Karpas-422 (cell line): ENCODE measurements at regions not wholly inside any gene's neighbourhood (a gene's known extent, or its start where the extent isn't known, plus 50 kb on each side); places are given as distances from the start of the nearest gene placed in this dataset.
A peak's percentile ranks its signal among the peaks of the same experiment; 100 is the strongest.
"Not testable (repeated sequence)": the region's sequence is repeated elsewhere in the genome, so short reads cannot be mapped to it uniquely, and the experiment has no call there.

Experiments
- DNase-seq: peaks from one replicate; pipeline ENCODE4 v3.0.0-alpha.2; 2015
- H2AFZ ChIP-seq: fragments of 200-600 bp; sonication (generic); 2 replicates; pipeline ENCODE4 v1.6.1; 2014; ENCODE audit warnings: antibody characterized with exemption, low read length, mixed read lengths
- H3K27ac ChIP-seq: fragments of 200-600 bp; sonication (generic); 2 replicates; pipeline ENCODE4 v1.5.1; 2014; ENCODE audit warnings: mild to moderate bottlenecking, low read length, moderate library complexity
- H3K27me3 ChIP-seq: fragments of 200-600 bp; sonication (generic); 2 replicates; pipeline ENCODE4 v1.6.1; 2014; ENCODE audit warnings: low read length, mixed read lengths
- H3K36me3 ChIP-seq: fragments of 200-600 bp; sonication (generic); 2 replicates; pipeline ENCODE4 v1.6.1; 2014; ENCODE audit warnings: low read length, mixed read lengths; ENCODE audit not compliant: insufficient read depth
- H3K4me1 ChIP-seq: fragments of 200-600 bp; sonication (generic); 2 replicates; pipeline ENCODE4 v1.6.1; 2014; ENCODE audit warnings: mild to moderate bottlenecking, low read length, mixed read lengths
- H3K4me2 ChIP-seq: fragments of 200-600 bp; sonication (generic); 2 replicates; pipeline ENCODE4 v1.6.1; 2014; ENCODE audit warnings: low read length, low read depth, mild to moderate bottlenecking; ENCODE audit not compliant: poor library complexity, severe bottlenecking
- H3K4me3 ChIP-seq: fragments of 200-600 bp; sonication (generic); 2 replicates; pipeline ENCODE4 v1.5.1; 2014; ENCODE audit warnings: mild to moderate bottlenecking, antibody characterized with exemption, low read length, mixed read lengths
- H3K79me2 ChIP-seq: fragments of 200-600 bp; sonication (generic); 2 replicates; pipeline ENCODE4 v1.6.1; 2014; ENCODE audit warnings: mild to moderate bottlenecking, low read length, mixed read lengths
- H3K9ac ChIP-seq: fragments of 200-600 bp; sonication (generic); 2 replicates; pipeline ENCODE4 v1.6.0; 2014; ENCODE audit warnings: low read length
- H3K9me2 ChIP-seq: fragments of 200-600 bp; sonication (generic), shearing (Covaris generic); replicated peaks from 2 replicates; pipeline ENCODE4 v1.6.0; 2014; ENCODE audit warnings: mild to moderate bottlenecking, low read length, moderate library complexity; ENCODE audit not compliant: insufficient read depth
- H3K9me3 ChIP-seq: fragments of 300-700, 200-600 bp; sonication (generic); 2 replicates; pipeline ENCODE4 v1.6.1; 2014; ENCODE audit warnings: low read length, mixed read lengths
- H4K20me1 ChIP-seq: fragments of 200-600 bp; sonication (generic); 2 replicates; pipeline ENCODE4 v1.6.1; 2014; ENCODE audit warnings: mild to moderate bottlenecking, antibody characterized with exemption, low read length, low read depth; ENCODE audit not compliant: insufficient read depth

DNA sequence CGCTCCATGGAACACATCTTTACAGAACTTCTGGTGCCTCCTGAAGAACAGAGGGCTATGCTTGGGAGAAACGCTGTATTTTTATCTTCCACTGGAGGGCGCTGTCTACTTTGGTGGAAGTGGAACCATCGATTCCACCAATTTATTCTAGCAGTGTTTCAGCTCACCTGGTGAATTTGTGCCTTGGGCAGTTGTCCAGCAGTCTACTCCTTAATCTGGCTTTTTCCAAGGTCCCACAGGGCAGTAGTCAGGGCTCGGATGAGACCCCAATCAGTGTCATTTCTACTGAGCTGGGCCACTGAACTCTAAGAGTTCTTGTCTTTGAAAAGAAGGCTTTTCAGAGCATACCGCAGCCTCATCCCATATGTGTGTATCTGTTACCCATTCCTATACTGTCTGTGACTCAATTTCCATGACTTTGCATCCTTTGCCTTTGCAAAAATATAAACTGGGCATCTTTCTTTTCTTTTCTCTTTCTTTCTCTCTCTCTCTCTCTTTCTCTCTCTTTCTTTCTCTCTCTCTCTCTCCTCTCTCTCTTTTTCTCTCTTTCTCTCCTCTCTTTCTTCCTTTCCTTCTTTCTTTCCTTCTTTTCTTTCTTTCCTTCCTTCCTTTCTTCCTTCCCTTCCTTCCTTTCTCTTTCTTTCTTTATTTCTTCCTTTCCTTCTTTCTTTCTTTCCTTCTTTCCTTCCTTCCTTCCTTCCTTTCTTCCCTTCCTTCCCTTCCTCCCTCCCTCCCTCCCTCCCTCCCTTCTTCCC is 138.4 kb upstream of the ZNF618 start:
- no peak overlapping the region for H3K4me2 ChIP-seq
- no peaks in the 10 kb centered on the region for H3K4me1 ChIP-seq
- no peaks in the 10 kb centered on the region for H4K20me1 ChIP-seq
- no peaks in the 10 kb centered on the region for H3K9me3 ChIP-seq
- H2AFZ ChIP-seq = no peak overlapping the region
- no peaks in the 10 kb centered on the region for H3K79me2 ChIP-seq
- no peaks in the 10 kb centered on the region for H3K36me3 ChIP-seq
- H3K4me3 ChIP-seq = no peak overlapping the region
- no peaks in the 10 kb centered on the region for H3K27me3 ChIP-seq
- no peaks in the 10 kb centered on the region for H3K9me2 ChIP-seq
- peak; percentile 87 for DNase-seq
- no peak overlapping the region for H3K27ac ChIP-seq
- no peak overlapping the region for H3K9ac ChIP-seq

DNA sequence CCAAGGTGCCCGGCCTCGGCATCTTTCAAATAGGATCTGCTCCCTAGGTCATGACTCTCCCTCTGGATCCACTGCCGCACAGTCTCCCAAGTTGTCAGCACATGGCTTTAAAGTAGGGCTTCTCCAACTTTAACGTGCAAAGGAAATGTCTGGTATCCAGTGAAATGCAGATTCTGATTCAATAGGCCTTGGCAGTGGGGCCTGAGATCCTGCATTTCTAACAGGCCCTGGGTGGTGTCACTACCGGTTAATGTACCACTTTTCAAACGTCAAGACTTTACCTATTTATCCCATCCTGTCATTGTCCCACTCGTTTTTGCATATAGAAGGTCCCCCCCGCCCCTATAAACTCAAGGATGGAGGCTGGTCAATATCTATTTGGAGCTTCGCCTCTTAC is 137.6 kb upstream of the ZNF618 start:
- H3K27ac ChIP-seq = no peak overlapping the region
- H3K9ac ChIP-seq = no peak overlapping the region
- no peaks in the 10 kb centered on the region for H3K27me3 ChIP-seq
- no peak for DNase-seq
- H2AFZ ChIP-seq = no peak overlapping the region
- H3K36me3 ChIP-seq = no peaks in the 10 kb centered on the region
- no peaks in the 10 kb centered on the region for H4K20me1 ChIP-seq
- H3K4me3 ChIP-seq = no peak overlapping the region
- H3K4me2 ChIP-seq = no peak overlapping the region
- H3K79me2 ChIP-seq = no peaks in the 10 kb centered on the region
- H3K4me1 ChIP-seq = no peaks in the 10 kb centered on the region
- no peaks in the 10 kb centered on the region for H3K9me3 ChIP-seq
- no peaks in the 10 kb centered on the region for H3K9me2 ChIP-seq

DNA sequence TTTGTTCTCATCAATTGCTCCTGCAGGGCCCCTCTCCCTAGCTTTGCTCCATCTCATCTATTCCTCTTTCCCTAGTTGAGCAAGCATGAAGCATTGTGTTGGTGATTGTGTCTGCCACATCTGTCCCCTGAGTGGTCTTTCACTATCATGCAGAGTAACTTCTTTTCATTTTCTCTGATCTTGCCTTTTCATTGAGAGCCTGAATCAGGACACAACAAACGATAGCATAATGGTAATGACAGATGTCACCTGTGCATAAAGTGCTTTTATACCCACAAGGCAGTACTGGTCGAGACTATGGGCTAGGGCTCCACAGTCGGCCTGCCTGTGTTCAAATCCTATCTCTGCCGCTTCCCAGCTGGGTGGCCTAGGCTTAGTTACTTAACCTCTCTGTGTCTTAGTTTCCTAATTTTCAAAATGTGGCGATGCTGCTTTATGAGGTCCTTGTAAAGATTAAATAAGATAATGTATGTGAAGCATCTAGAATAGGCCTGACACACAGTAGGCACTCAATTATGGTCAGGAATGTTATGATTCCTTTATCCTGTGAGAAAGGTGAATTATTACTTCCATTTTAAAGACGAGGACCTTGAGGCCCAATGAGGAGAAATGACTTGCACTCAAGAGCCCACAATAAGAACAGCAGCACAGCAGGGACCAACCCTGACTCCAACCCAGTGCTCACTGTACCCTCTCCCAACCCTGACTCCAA is 137.1 kb upstream of the ZNF618 start:
- Histone ChIP-seq H3K9ac (no peak overlapping the region), H2AFZ (no peak overlapping the region)

DNA sequence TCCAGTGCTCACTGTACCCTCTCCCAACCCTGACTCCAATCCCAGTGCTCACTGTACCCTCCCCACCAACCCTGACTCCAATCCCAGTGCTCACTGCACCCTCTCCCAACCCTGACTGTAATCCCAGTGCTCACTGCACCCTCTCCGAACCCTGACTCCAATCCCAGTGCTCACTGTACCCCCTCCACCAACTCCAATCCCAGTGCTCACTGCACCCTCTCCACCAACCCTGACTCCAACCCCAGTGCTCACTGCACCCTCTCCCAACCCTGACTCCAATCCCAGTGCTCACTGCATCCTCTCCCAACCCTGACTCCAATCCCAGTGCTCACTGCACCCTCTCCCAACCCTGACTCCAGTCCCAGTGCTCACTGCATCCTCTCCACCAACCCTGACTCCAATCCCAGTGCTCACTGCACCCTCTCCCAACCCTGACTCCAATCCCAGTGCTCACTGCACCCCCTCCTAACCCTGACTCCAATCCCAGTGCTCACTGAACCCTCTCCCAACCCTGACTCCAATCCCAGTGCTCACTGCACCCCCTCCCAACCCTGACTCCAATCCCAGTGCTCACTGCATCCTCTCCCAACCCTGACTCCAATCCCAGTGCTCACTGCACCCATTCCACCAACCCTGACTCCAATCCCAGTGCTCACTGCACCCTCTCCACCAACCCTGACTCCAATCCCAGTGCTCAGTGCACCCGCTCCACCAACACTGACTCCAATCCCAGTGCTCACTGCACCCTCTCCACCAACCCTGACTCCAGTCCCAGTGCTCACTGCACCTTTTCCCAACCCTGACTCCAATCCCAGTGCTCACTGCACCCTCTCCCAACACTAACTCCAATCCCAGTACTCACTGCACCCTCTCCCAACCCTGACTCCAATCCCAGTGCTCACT is 136.3 kb upstream of the ZNF618 start:
- not testable (repeated sequence) for H3K9me3 ChIP-seq, H3K36me3 ChIP-seq, DNase-seq, H2AFZ ChIP-seq, H3K79me2 ChIP-seq, H3K4me1 ChIP-seq, H3K27ac ChIP-seq, H3K9ac ChIP-seq, H4K20me1 ChIP-seq, H3K4me2 ChIP-seq, H3K4me3 ChIP-seq, H3K9me2 ChIP-seq, H3K27me3 ChIP-seq

More for the DNA sequence above, 137.1 kb upstream of the ZNF618 start:
- Histone ChIP-seq H3K79me2 (no peaks in the 10 kb centered on the region), H4K20me1 (no peaks in the 10 kb centered on the region), H3K9me3 (no peaks in the 10 kb centered on the region), H3K4me1 (no peaks in the 10 kb centered on the region), H3K4me2 (no peak overlapping the region), H3K27ac (no peak overlapping the region), H3K27me3 (no peaks in the 10 kb centered on the region), H3K36me3 (no peaks in the 10 kb centered on the region), H3K4me3 (no peak overlapping the region), H3K9me2 (no peaks in the 10 kb centered on the region)
- peak; percentile 47 for DNase-seq

DNA sequence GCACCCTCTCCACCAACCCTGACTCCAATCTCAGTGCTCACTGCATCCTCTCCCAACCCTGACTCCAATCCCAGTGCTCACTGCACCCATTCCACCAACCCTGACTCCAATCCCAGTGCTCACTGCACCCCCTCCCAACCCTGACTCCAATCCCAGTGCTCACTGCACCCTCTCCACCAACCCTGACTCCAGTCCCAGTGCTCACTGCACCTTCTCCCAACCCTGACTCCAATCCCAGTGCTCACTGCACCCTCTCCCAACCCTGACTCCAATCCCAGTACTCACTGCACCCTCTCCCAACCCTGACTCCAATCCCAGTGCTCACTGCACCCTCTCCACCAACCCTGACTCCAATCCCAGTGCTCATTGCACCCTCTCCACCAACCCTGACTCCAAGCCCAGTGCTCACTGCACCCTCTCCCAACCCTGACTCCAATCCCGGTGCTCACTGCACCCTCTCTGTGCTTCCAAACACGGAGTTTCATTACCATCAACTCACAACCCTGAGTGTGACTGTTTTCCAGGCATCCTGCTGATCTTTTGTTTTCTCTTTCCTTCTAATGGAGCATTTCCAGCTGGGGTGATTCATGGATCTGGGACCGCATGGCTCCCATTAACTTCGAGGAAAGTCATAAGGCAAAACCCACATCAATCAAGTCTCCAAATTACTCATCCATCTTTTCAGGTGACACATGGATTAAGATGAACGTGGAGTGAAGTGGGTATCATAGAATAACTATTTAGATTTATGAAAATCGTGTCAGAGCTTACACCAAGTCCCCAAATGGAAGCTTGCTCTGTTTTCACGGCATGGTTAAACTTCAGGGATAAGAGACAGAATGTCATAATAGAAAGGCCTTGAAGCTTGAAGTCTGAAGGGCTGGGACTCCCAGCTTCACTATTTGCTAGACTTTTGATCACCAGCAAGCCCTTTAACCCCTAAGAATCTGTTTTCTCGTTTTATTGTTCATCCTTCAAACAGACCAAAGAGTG is 135.3 kb upstream of the ZNF618 start:
- H2AFZ ChIP-seq, H3K9ac ChIP-seq, H3K79me2 ChIP-seq, H3K4me2 ChIP-seq, H3K36me3 ChIP-seq, H3K9me2 ChIP-seq, H3K27ac ChIP-seq, H3K4me3 ChIP-seq, H3K9me3 ChIP-seq, DNase-seq, H4K20me1 ChIP-seq, H3K27me3 ChIP-seq, H3K4me1 ChIP-seq: not testable (repeated sequence)

DNA sequence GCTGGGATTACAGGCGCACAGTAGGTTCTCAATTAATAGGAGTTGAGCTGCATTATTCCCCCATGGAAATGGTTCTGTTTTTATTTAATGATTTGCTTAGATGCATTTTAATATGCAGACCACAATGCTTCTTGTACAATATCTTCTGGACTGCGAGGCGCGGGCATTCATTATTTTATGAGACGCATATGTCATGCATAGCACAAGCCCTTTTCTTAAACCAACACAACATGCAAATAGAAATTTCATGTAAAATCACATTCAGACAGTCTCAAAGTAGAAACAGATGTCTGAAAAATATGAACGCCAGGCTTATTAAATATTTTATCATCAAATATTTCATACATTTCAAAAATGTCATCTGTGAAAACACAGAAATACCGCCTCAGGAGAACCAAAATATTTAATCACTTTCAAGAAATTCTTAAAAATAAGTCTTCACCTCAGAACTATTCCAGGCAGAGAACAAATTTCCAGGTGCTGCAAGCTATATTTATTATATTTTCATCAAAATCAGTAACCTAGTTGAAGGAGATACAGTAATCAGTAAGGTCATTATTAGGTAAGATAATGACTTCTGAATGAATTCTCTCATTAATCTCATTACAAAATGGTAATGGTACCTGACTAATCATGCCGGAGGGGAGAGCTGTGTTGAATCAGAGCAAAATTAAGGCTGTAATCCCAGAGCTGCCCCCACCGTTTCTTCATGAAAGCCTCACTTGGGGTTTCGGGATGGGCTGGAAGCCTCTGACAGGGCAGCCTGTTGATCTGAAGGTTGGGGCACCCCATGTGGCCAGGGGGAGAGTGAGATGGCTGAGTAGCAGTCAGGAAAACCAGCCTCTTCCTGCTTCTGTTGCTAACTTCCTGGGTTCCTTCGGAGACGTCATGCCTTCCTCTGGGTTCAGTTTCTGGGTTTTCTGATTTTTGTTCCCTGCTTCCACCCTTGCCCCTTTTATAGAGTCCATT is 133.9 kb upstream of the ZNF618 start:
- no peak overlapping the region for H3K4me2 ChIP-seq
- no peak overlapping the region for H2AFZ ChIP-seq

DNA sequence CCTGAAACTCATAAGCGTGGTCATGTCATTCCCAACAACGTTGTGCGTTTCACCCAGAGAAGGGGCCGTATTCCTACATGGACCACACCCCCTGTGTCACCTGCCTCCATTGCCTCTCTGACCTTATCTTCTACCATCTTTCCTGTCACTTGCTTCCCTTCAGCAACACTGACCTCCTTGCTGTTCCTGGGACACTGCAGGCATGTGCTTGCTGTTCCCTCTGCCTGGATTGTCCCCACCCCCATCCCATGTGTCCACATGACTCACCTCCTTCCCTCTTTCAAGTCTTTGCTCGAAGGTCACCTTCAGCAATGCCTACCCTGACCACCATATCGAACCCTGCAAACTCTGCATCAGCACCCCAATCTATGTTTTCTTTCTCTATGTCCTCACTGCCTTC is 133.2 kb upstream of the ZNF618 start:
- H3K27me3 ChIP-seq = no peaks in the 10 kb centered on the region
- no peak overlapping the region for H3K4me3 ChIP-seq
- no peak overlapping the region for H3K27ac ChIP-seq
- H3K36me3 ChIP-seq = no peaks in the 10 kb centered on the region
- DNase-seq = no peak
- H3K9ac ChIP-seq = no peak overlapping the region
- H3K9me3 ChIP-seq = peaks cover 4% of the 10 kb centered on the region
- no peaks in the 10 kb centered on the region for H3K79me2 ChIP-seq
- H2AFZ ChIP-seq = no peak overlapping the region
- H3K4me1 ChIP-seq = no peaks in the 10 kb centered on the region
- H3K4me2 ChIP-seq = no peak overlapping the region
- 0 out of 2 replicates have a peak, but pooled peaks cover 4% of the 10 kb centered on the region for H3K9me2 ChIP-seq
- H4K20me1 ChIP-seq = no peaks in the 10 kb centered on the region

More for the DNA sequence above, 133.9 kb upstream of the ZNF618 start:
- Histone ChIP-seq H3K79me2 (no peaks in the 10 kb centered on the region), H3K9ac (no peak overlapping the region), H3K27me3 (no peaks in the 10 kb centered on the region), H3K9me3 (no peaks in the 10 kb centered on the region), H3K4me3 (no peak overlapping the region), H3K36me3 (no peaks in the 10 kb centered on the region), H4K20me1 (no peaks in the 10 kb centered on the region), H3K27ac (no peak overlapping the region), H3K9me2 (0 out of 2 replicates have a peak, but pooled peaks cover 4% of the 10 kb centered on the region), H3K4me1 (no peaks in the 10 kb centered on the region)
- no peak for DNase-seq
